Sigmoid colon (tissue), 6 donors: ENCODE measurements at regions not wholly inside any gene's neighbourhood (a gene's known extent, or its start where the extent isn't known, plus 50 kb on each side); places are given as distances from the start of the nearest gene placed in this dataset.

Source experiments
- DNase-seq: peaks from one replicate; pipeline ENCODE4 v3.0.0-alpha.2; 2019
- H3K27ac ChIP-seq, 4 donors: fragments of 200-600 bp; sonication (generic); one replicate each; pipeline ENCODE4 v1.5.1; 2016 to 2019; ENCODE audit warnings: mild to moderate bottlenecking in 1 of 4
- H3K27me3 ChIP-seq, 3 donors: fragments of 200-600 bp; sonication (generic); one replicate each; pipeline ENCODE4 v1.5.1; 2019; ENCODE audit warnings: mild to moderate bottlenecking in 1 of 3
- H3K36me3 ChIP-seq, 4 donors: fragments of 200-600 bp; sonication (generic); one replicate each; pipeline ENCODE4 v1.5.1; 2016 to 2019
- H3K4me1 ChIP-seq, 4 donors: fragments of 200-600 bp; sonication (generic); one replicate each; pipeline ENCODE4 v1.5.1; 2017 to 2019
- H3K4me3 ChIP-seq, 4 donors: fragments of 200-600 bp; sonication (generic); one replicate each; pipeline ENCODE4 v1.5.1; 2017 to 2019; ENCODE audit warnings: mild to moderate bottlenecking in 2 of 4, moderate library complexity in 1 of 4
- H3K9me3 ChIP-seq, 4 donors: fragments of 200-600 bp in 3 of 4; sonication (generic) in 3 of 4; one replicate each; pipeline versions ENCODE4 v1.5.1 to v1.6.1; 2013 to 2019
- CTCF ChIP-seq, 4 experiments: fragments of 450-650 bp in 3 of 4; fragments of 200-600 bp in 1 of 4; IDR thresholded peaks; one replicate each; pipeline ENCODE4 v1.5.1; 2016 to 2019; ENCODE audit warnings: antibody characterized with exemption in 4 of 4, mild to moderate bottlenecking in 3 of 4, moderate library complexity in 2 of 4
- EP300 ChIP-seq, 4 donors: sonication (generic); formaldehyde crosslinking; IDR thresholded peaks; one replicate each; pipeline ENCODE4 v1.6.1; 2017; ENCODE audit warnings: antibody characterized with exemption in 4 of 4
- POLR2A ChIP-seq, 2 donors: fragments of 450-650 bp; IDR thresholded peaks; one replicate each; pipeline ENCODE4 v1.6.1; 2016; ENCODE audit warnings: antibody characterized with exemption in 2 of 2, mild to moderate bottlenecking in 2 of 2, moderate library complexity in 2 of 2
- POLR2AphosphoS5 ChIP-seq, 4 donors: sonication (generic); formaldehyde crosslinking; IDR thresholded peaks; one replicate each; pipeline ENCODE4 v1.6.1; 2017; ENCODE audit warnings: antibody characterized with exemption in 4 of 4
- WGBS, 2 donors: extraction: QIAGEN DNeasy Blood & Tissue Kit; methylation state at CpG; one replicate each; pipeline ENCODE4 v1.1.7; 2013; 5-methylcytosine and 5-hydroxymethylcytosine counted together
- intact Hi-C: fragments of 100-400 bp; cut with DNase I; formaldehyde crosslinking; loops from one replicate; pipeline ENCODE4 v1.15.1; 2023
- donor health status: healthy with polysubstance abuse.
- donor health status: healthy.

GRCh38 chr2:10187661-10188060 lies 65.1 kb downstream of the RRM2 start:
- H3K36me3 ChIP-seq, result no peaks in the 10 kb centered on the region
- intact Hi-C loops, result no loop called here
- no peaks in the 10 kb centered on the region for H3K4me1 ChIP-seq
- TF ChIP-seq EP300 (IDR thresholded peaks at IDR 0.05), result no peak
- no peak for TF ChIP-seq CTCF (IDR thresholded peaks at IDR 0.05)
- no peak for TF ChIP-seq POLR2A (IDR thresholded peaks at IDR 0.05)
- TF ChIP-seq POLR2AphosphoS5 (IDR thresholded peaks at IDR 0.05), result no peak
- 96 to 97% methylated on average over 14 of the region's 14 CpGs for WGBS, 2 donors
- no peak overlapping the region for H3K27ac ChIP-seq
- H3K9me3 ChIP-seq, result no peaks in the 10 kb centered on the region
- no peaks in the 10 kb centered on the region for H3K27me3 ChIP-seq
- H3K4me3 ChIP-seq, result no peak overlapping the region
- DNase-seq, result no peak

GRCh38 chr2:10188211-10188610 lies 65.7 kb downstream of the RRM2 start:
- Histone ChIP-seq H3K9me3 (no peaks in the 10 kb centered on the region), H3K4me1 (no peaks in the 10 kb centered on the region), H3K27me3 (no peaks in the 10 kb centered on the region), H3K36me3 (no peaks in the 10 kb centered on the region), H3K27ac (no peak overlapping the region), H3K4me3 (no peak overlapping the region)
- 85 to 97% methylated on average over 7 of the region's 7 CpGs for WGBS, 2 donors
- intact Hi-C loops, result no loop called here
- no peak for DNase-seq
- TF ChIP-seq CTCF (IDR thresholded peaks at IDR 0.05) (peak in 1 of 4 experiments; percentile 16), POLR2A (IDR thresholded peaks at IDR 0.05) (no peak)

- no peak for DNase-seq
- Histone ChIP-seq H3K36me3 (no peaks in the 10 kb centered on the region), H3K27me3 (no peaks in the 10 kb centered on the region), H3K27ac (no peak overlapping the region), H3K4me3 (no peak overlapping the region), H3K4me1 (no peaks in the 10 kb centered on the region), H3K9me3 (no peaks in the 10 kb centered on the region)
- intact Hi-C loops, result no loop called here
- TF ChIP-seq POLR2A (IDR thresholded peaks at IDR 0.05), result no peak
- no peak for TF ChIP-seq CTCF (IDR thresholded peaks at IDR 0.05)
- no peak for TF ChIP-seq POLR2AphosphoS5 (IDR thresholded peaks at IDR 0.05)
- TF ChIP-seq EP300 (IDR thresholded peaks at IDR 0.05), result no peak
- WGBS, 2 donors, result 96 to 98% methylated on average over 12 of the region's 12 CpGs
Observed at GRCh38 chr2:10188729-10189305, 66.3 kb downstream of the RRM2 start.

GRCh38 chr2:10190255-10190654 lies 67.7 kb downstream of the RRM2 start:
- no peak for DNase-seq
- TF ChIP-seq POLR2A (IDR thresholded peaks at IDR 0.05), result no peak
- no peak for TF ChIP-seq CTCF (IDR thresholded peaks at IDR 0.05)
- no peak for TF ChIP-seq POLR2AphosphoS5 (IDR thresholded peaks at IDR 0.05)
- no peak for TF ChIP-seq EP300 (IDR thresholded peaks at IDR 0.05)
- 95 to 97% methylated on average over 3 of the region's 3 CpGs for WGBS, 2 donors

More at GRCh38 chr2:10190255-10190654, 67.7 kb downstream of the RRM2 start:
- Histone ChIP-seq H3K27me3 (no peaks in the 10 kb centered on the region), H3K4me3 (no peak overlapping the region), H3K9me3 (no peaks in the 10 kb centered on the region), H3K36me3 (no peaks in the 10 kb centered on the region), H3K27ac (no peak overlapping the region), H3K4me1 (no peaks in the 10 kb centered on the region)
- intact Hi-C loops, result no loop called here
